PC-3 (cell line): ENCODE measurements at regions not wholly inside any gene's neighbourhood (a gene's known extent, or its start where the extent isn't known, plus 50 kb on each side); places are given as distances from the start of the nearest gene placed in this dataset.

Experiments
- ATAC-seq: fragments of 200-7000 bp; cut with Tn5 transposase; 2 replicates; pipeline ENCODE4 v1.9.1; 2020; ENCODE audit warnings: mild to moderate bottlenecking, moderate library complexity
- BruUV-seq: library from RNA; stranded (reverse); fragments of 400-500 nt; replicated peaks from 2 replicates; lab custom pipeline; 2021; lab: Mats Ljungman, UMichigan
- CTCF ChIA-PET: fragments of 300-600 bp; sonication (Branson Sonifier 250); formaldehyde crosslinking; loops from one replicate; lab custom pipeline; 2022; ENCODE audit warnings: antibody characterized with exemption; lab: Charles Lee
- POLR2A ChIA-PET: fragments of 300-600 bp; sonication (Branson Sonifier 250); formaldehyde crosslinking; loops from one replicate; lab custom pipeline; 2022; ENCODE audit warnings: antibody characterized with exemption; ENCODE audit not compliant: unreplicated experiment; lab: Charles Lee
- DNase-seq: peaks from one replicate; pipeline ENCODE4 v3.0.0-alpha.2; 2015
- H2AFZ ChIP-seq: fragments of 300-600 bp; sonication (generic); 2 replicates; pipeline ENCODE4 v1.6.0; 2016; ENCODE audit warnings: antibody characterized with exemption, low read length
- H3F3A ChIP-seq: fragments of 300-600 bp; sonication (generic); one replicate; pipeline ENCODE4 v1.6.0; 2017; ENCODE audit warnings: antibody characterized with exemption, low read length, control low read depth, mild to moderate bottlenecking; ENCODE audit not compliant: unreplicated experiment
- H3K27ac ChIP-seq: fragments of 300-600 bp; sonication (generic); 2 replicates; pipeline ENCODE4 v1.5.1; 2016; ENCODE audit warnings: mild to moderate bottlenecking, low read length
- H3K27me3 ChIP-seq: fragments of 300-600 bp; sonication (generic); 2 replicates; pipeline ENCODE4 v1.6.1; 2016; ENCODE audit warnings: low read length, mixed read lengths
- H3K36me3 ChIP-seq: fragments of 300-600 bp; sonication (generic); 2 replicates; pipeline ENCODE4 v1.6.1; 2016; ENCODE audit warnings: low read depth, mixed run types, low read length, mixed read lengths
- H3K4me1 ChIP-seq: fragments of 300-600 bp; sonication (generic); 2 replicates; pipeline ENCODE4 v1.5.1; 2016; ENCODE audit warnings: low read length; ENCODE audit not compliant: insufficient read depth
- H3K4me2 ChIP-seq: fragments of 300-600 bp; sonication (generic); 2 replicates; pipeline ENCODE4 v1.6.0; 2016; ENCODE audit warnings: low read length
- H3K4me3 ChIP-seq: fragments of 300-600 bp; sonication (generic); 2 replicates; pipeline ENCODE4 v1.5.1; 2016; ENCODE audit warnings: mild to moderate bottlenecking, low read length, mixed read lengths
- H3K79me2 ChIP-seq: fragments of 300-600 bp; sonication (generic); 2 replicates; pipeline ENCODE4 v1.6.1; 2017; ENCODE audit warnings: low read length, mixed read lengths
- H3K9ac ChIP-seq: fragments of 300-600 bp; sonication (generic); 2 replicates; pipeline ENCODE4 v1.6.0; 2016; ENCODE audit warnings: mild to moderate bottlenecking, low read length
- H3K9me2 ChIP-seq: fragments of 300-600 bp; sonication (generic); replicated peaks from 2 replicates; pipeline ENCODE4 v1.6.1; 2016; ENCODE audit warnings: mixed run types, low read length, mixed read lengths
- H3K9me3 ChIP-seq: fragments of 300-600 bp; sonication (generic); 2 replicates; pipeline ENCODE4 v1.6.1; 2016; ENCODE audit warnings: low read length, mixed read lengths
- H4K20me1 ChIP-seq: fragments of 300-600 bp; sonication (generic); 2 replicates; pipeline ENCODE4 v1.6.1; 2016; ENCODE audit warnings: low read length, mixed read lengths
- EZH2 ChIP-seq: fragments of 300-600 bp; sonication (generic); IDR thresholded peaks from one replicate; pipeline ENCODE4 v1.6.1; 2017; ENCODE audit warnings: antibody characterized with exemption, mild to moderate bottlenecking, low read length; ENCODE audit not compliant: unreplicated experiment
- EZH2phosphoT487 ChIP-seq: fragments of 300-600 bp; sonication (generic); IDR thresholded peaks from 2 replicates; pipeline ENCODE4 v1.6.1; 2018; ENCODE audit warnings: mild to moderate bottlenecking, antibody characterized with exemption, low read length, borderline replicate concordance
- intact Hi-C: fragments of 100-400 bp; cut with micrococcal nuclease; formaldehyde crosslinking; loops from 2 replicates; pipeline ENCODE4 v1.9.0; 2023
- TF ChIP-seq, protein P1 (sequence below): fragments of 300-600 bp; sonication (generic); conservative IDR thresholded peaks from 2 replicates; pipeline ENCODE4 v1.5.1; 2017; ENCODE audit warnings: antibody characterized with exemption, low read depth, mild to moderate bottlenecking, low read length

- no TSS peak for BruUV-seq
- intact Hi-C loops, result no loop called here
- no peaks in the 10 kb centered on the region for H3K27me3 ChIP-seq
- no peak overlapping the region for H3K4me2 ChIP-seq
- no peaks in the 10 kb centered on the region for H3K36me3 ChIP-seq
- TF ChIP-seq, protein P1, sequence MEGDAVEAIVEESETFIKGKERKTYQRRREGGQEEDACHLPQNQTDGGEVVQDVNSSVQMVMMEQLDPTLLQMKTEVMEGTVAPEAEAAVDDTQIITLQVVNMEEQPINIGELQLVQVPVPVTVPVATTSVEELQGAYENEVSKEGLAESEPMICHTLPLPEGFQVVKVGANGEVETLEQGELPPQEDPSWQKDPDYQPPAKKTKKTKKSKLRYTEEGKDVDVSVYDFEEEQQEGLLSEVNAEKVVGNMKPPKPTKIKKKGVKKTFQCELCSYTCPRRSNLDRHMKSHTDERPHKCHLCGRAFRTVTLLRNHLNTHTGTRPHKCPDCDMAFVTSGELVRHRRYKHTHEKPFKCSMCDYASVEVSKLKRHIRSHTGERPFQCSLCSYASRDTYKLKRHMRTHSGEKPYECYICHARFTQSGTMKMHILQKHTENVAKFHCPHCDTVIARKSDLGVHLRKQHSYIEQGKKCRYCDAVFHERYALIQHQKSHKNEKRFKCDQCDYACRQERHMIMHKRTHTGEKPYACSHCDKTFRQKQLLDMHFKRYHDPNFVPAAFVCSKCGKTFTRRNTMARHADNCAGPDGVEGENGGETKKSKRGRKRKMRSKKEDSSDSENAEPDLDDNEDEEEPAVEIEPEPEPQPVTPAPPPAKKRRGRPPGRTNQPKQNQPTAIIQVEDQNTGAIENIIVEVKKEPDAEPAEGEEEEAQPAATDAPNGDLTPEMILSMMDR, result no peak
- no peak for TF ChIP-seq EZH2phosphoT487
- no peak for TF ChIP-seq EZH2
- H3K27ac ChIP-seq, result no peak overlapping the region
- H3F3A ChIP-seq, result no peaks in the 10 kb centered on the region
- no peak for ATAC-seq
- POLR2A ChIA-PET, result no interaction called here
- no peaks in the 10 kb centered on the region for H3K9me2 ChIP-seq
- DNase-seq, result no peak
- H4K20me1 ChIP-seq, result no peaks in the 10 kb centered on the region
- no peak overlapping the region for H2AFZ ChIP-seq
- no peaks in the 10 kb centered on the region for H3K9me3 ChIP-seq
- CTCF ChIA-PET, result no interaction called here
- no peak overlapping the region for H3K4me3 ChIP-seq
- H3K9ac ChIP-seq, result no peak overlapping the region
- no peaks in the 10 kb centered on the region for H3K4me1 ChIP-seq
- H3K79me2 ChIP-seq, result no peaks in the 10 kb centered on the region
Measured at GRCh38 chr5:17359451-17360011, 138.5 kb upstream of the TAF11L2 start.

- intact Hi-C loops, result no loop called here
Measured at GRCh38 chr5:17360879-17361278, 137.2 kb upstream of the TAF11L2 start.

GRCh38 chr5:17361331-17361730 is 136.7 kb upstream of the TAF11L2 start:
- Histone ChIP-seq H3K27ac (no peak overlapping the region), H2AFZ (no peak overlapping the region), H3K4me3 (no peak overlapping the region), H3K27me3 (no peaks in the 10 kb centered on the region), H3F3A (no peaks in the 10 kb centered on the region), H4K20me1 (no peaks in the 10 kb centered on the region), H3K36me3 (no peaks in the 10 kb centered on the region), H3K9me2 (no peaks in the 10 kb centered on the region), H3K79me2 (no peaks in the 10 kb centered on the region), H3K9ac (no peak overlapping the region), H3K4me2 (no peak overlapping the region), H3K9me3 (no peaks in the 10 kb centered on the region), H3K4me1 (peaks cover 13% of the 10 kb centered on the region)
- TF ChIP-seq, protein P1, result no peak
- TF ChIP-seq EZH2phosphoT487, result no peak
- TF ChIP-seq EZH2, result no peak
- intact Hi-C loops, result no loop called here
- ChIA-PET CTCF (no interaction called here), POLR2A (no interaction called here)
- no TSS peak for BruUV-seq
- DNase-seq (no peak), ATAC-seq (no peak)

More at GRCh38 chr5:17360879-17361278, 137.2 kb upstream of the TAF11L2 start:
- ChIA-PET CTCF (no interaction called here), POLR2A (interaction anchor here (0.5 kb wide), 1 partner anchor 107 kb away, joined by 8 read pairs; no protein-coding TSS in a partner anchor)
- TF ChIP-seq EZH2 (no peak), EZH2phosphoT487 (no peak)
- TF ChIP-seq, protein P1, result no peak
- no peaks in the 10 kb centered on the region for H3K9me2 ChIP-seq
- H3K4me1 ChIP-seq, result peaks cover 10% of the 10 kb centered on the region
- H3K27me3 ChIP-seq, result no peaks in the 10 kb centered on the region
- ATAC-seq (no peak), DNase-seq (no peak)
- H3K36me3 ChIP-seq, result no peaks in the 10 kb centered on the region
- H3K4me2 ChIP-seq, result no peak overlapping the region
- no TSS peak for BruUV-seq
- H4K20me1 ChIP-seq, result no peaks in the 10 kb centered on the region
- H3K4me3 ChIP-seq, result no peak overlapping the region
- H3K79me2 ChIP-seq, result no peaks in the 10 kb centered on the region
- no peaks in the 10 kb centered on the region for H3F3A ChIP-seq
- H3K9me3 ChIP-seq, result no peaks in the 10 kb centered on the region
- no peak overlapping the region for H2AFZ ChIP-seq
- H3K9ac ChIP-seq, result no peak overlapping the region
- H3K27ac ChIP-seq, result no peak overlapping the region
